ENCODE measurements at regions not wholly inside any gene's neighbourhood (a gene's known extent, or its start where the extent isn't known, plus 50 kb on each side); places are given as distances from the start of the nearest gene placed in this dataset.
"Not testable (repeated sequence)": the region's sequence is repeated elsewhere in the genome, so short reads cannot be mapped to it uniquely, and the experiment has no call there.

DNA sequence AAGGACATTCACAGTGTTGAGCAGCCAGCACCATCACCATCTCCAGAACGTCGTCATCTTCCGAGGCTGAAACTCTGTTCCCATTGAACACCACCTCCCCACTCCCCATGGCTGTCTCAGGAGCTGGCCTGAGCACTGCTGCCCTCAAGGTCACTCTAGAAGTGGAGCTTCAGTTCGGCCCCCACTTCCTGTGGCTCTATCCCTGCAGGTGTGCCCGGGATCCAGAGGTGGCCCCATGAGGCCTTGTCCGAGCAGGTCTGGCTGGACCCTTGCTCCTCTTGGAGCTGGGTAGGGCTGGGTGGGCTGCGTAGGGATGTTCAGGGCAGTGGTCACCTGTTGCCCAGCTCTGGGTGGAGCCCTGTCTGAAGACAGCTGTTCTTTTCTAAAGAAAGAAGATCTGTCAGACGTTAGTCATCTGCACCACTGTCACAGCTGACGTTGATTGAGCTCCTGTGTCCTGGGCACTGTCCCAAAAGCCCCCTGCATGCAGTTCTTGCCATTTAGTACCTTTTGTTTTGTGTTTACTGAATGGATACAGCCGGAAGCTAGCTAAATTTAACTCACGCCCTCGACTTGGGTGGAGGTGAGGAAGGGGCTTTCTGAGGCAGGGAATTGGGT, 75.5 kb upstream of the CLDN5 start:
- DNase-seq (ENCODE audit: low spot score) = no peak

DNA sequence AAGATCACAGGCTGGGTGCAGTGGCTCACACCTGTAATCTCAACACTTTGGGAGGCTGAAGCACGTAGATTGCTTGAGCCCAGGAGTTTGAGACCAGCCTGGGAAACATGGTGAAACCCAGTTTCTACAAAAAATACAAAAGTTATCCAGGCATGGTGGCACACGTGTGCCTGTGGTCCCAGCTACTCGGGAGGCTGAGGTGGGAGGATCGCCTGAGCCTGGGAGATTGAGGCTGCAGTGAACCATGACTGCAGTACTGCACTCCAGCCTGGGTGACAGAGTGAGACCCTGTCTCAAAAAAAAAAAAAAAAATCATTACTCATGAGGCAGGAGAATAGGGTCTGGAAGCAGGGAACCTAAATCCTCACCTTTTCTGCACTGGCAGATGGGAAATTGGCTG, 79.1 kb upstream of the CLDN5 start:
- not testable (repeated sequence) for DNase-seq (ENCODE audit: low spot score)

DNA sequence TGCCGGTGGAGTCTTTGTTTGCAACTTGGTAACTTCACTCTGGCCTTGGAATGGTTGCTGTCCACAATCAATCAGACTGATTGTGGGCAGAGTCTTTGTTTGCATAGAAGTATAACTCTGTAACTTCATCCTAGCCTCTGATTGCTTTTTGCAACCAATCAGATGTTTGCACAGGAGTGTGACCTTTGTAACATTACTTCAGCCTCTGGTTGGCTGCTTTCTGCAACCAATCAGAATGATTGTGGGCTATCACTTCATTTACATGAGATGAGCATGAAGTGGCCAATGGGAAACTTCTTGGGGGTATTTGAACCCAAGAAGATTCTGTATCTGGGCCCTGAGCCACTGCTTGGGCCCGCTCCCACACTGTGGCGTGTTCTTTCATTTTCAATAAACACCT, 79.6 kb upstream of the CLDN5 start:
- DNase-seq (ENCODE audit: low spot score) = no peak

- DNase-seq (ENCODE audit: low spot score) = no peak
Observed at GRCh38 chr22:19604711-19605268, 80.6 kb upstream of the CLDN5 start.

DNA sequence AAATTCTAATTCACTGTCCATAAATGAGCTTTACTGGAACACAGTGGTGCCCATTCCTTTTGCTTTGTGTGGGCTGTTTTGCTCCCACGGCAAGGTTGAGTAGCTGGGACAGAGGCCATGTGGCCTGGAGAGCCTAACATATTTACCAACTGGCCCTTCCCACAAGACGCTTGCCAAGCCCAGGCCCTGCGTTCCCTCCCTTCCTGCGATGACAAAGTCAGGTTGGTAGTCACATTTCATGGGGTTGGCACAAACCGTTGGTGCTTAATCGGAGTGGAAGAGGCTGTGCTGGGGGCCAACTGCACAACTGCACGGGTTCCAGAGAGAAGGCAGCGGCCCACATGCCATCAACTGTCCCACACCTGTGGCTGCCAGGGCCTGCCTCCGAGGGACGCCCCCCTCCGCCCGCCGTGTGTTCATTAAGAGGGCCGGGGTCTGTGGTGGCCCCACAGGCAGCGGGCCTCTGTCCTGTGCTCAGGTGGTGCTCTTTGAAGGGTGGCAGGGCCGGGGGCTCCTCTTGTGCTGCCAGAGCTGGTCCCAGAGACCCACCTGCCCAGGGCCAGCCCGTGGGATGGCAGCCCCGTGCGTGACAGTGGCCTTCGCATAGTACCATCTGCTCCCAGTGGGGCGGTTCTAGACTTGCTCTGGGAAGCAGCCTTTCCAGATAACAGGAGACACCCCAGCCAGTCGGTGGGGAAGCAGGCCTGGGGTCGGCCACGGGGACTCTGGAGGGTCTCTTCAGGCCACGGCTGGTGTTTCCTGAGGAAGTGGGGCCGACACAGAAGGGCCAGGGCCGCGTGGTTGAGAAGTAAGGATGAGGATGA, 81.5 kb upstream of the CLDN5 start:
- no peak for DNase-seq (ENCODE audit: low spot score)

DNA sequence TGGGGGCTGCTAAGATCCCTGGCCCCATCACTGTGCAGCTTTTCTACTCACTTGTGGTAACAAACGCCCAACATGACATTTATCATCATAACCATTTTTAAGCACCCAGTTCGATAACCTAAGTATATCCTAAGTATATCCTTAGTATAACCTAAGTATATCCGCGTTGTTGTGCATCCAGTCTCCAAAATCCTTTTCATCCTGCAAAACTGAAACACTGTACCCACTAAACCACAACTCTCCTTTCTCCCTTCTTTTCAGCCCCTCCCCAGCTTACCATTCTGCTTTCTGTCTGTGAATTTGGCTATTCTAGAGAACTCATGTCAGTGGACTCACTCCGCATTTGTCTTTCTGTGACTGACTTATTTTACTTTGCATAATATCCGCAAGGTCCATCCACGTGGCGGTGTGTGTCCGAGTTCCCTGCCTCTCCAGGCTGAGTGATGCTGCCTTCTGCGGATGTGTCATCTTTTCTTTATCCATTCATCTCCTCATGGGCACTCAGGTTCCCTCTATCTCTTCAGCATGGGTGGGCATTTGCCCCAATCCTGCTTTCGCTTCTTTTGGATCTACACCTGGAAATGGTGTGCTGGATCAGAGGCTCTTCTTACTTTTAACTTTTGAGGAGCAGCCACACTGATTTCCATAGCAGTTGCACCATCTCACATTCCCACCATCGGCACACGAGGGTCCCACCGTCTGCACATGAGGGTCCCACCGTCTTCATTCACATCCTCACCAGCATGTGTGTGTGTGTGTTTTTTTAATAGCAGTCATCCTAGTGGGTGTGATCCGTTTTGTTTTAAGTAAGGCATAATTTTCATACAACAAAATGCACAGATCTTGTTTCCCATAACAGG, 82.4 kb upstream of the CLDN5 start:
- no peak for DNase-seq (ENCODE audit: low spot score)

- no peak for DNase-seq (ENCODE audit: low spot score)
Observed at GRCh38 chr22:19607192-19608002, 83.2 kb upstream of the CLDN5 start.

- no peak for DNase-seq (ENCODE audit: low spot score)
Observed at GRCh38 chr22:19608003-19608690, 83.9 kb upstream of the CLDN5 start.

DNA sequence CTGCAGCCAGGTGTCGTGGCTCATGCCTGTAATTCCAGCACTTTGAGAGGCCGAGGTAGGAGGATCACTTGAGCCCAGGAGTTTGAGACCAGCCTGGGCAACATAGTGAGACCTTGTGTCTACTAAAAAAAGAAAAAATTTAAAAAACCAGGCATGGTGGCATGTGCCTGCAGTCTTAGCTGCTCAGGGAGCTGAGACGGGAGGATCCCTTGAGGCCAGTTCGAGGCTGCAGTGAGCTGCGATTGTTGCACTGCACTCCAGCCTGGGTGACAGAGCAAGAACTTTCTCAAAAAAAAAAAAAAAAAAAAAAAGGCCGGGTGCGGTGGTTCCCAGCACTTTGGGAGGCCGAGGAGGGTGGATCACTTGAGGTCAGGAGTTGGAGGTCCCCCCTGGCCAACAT, 85.5 kb upstream of the CLDN5 start:
- not testable (repeated sequence) for DNase-seq (ENCODE audit: low spot score)

DNA sequence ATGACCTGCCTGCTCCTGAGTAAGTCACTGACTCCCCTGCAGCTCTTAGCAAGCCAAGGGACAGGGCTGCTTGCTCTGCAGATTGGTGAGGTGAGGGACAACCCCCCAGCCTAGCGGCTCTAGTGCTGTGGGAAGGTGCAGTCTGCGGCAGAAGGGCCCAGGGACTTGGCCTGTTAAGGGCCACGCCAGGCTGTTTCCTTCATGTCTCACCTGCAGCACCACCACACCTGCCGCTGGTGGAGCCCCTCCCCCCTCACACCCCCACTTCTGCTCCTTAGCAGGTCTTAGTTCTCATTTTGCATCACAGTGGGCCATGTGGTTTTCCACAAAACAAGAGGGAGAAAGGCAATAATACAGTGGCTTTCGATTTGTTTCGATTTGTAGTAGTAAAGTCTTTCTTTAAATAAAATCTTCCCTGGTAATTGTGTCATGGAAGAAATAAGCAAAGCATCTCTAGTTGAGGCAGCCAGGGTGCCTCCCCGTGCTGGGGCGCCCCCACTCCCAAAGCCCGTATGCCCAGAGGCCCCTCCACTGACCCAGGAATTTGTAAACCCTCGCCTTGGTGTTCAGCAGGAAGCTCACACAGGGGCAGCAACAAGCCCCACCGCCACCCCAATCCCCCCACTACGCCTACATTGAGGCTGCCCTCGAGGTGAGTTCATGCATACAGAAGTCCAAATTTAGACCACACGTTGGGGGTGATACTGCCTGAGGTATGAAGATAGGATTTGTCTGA, 86.5 kb upstream of the CLDN5 start:
- no peak for DNase-seq (ENCODE audit: low spot score)

DNA sequence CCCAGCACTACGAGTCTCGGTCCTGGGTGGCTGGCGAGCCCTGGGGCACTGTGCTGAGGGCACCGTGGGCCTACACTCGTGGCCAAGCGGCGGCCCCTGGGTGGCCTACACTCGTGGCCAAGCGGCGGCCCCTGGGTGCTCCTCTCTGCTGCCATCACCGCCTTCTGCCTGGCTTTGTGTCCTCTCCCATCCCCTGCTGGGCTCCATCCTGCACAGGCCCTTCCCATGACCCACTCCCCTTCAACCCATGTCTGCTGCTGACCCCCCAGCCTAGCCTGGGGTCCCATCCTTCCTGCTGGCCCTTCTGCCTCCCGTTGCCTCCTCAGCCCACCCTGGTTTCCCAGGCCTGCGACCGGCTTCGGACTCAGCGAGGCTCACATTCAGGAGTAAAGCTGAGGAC, 87.4 kb upstream of the CLDN5 start:
- DNase-seq (ENCODE audit: low spot score) = no peak

DNA sequence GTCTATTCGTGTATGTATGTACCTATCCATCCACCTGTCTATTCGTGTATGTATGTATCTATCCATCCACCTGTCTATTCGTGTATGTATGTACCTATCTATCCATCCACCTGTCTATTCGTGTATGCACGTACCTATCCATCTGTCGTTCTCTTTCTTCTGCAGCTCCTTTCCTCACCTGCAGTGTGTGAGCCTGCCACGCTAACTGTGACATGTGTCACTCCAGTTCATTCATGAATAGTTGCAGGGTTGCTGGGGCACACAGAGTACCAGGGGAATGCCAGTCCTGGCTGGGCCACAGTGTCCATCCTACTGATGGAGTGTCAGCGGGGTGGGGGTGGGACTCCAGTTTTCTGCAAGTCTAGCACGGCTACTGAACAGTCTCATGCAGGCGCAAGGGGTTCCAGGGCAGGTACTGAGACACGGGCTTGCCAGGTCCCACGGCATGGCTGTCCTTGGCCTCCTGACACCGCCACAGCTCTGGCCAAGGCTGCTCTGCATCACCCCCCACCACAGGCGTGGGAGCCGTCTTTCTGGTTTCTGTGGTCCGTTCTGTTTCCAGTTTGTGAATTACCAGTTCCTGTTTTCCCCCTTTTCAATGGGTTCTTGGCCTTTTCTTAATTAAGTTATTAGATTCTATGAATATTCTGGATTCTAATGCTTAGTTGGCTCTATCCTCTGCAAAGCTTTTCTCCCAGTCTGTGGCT, 88.8 kb upstream of the CLDN5 start:
- no peak for DNase-seq (ENCODE audit: low spot score)

GRCh38 chr22:19614536-19614863, 90.3 kb upstream of the CLDN5 start:
- DNase-seq (ENCODE audit: low spot score) = no peak

GRCh38 chr22:19615001-19615461, 90.8 kb upstream of the CLDN5 start:
- no peak for DNase-seq (ENCODE audit: low spot score)

- no peak for DNase-seq (ENCODE audit: low spot score)
Observed at GRCh38 chr22:19615867-19616581, 91.8 kb upstream of the CLDN5 start.

- DNase-seq (ENCODE audit: low spot score) = no peak
Observed at GRCh38 chr22:19619144-19620009, 94.9 kb upstream of the SEPTIN5 start.

DNA sequence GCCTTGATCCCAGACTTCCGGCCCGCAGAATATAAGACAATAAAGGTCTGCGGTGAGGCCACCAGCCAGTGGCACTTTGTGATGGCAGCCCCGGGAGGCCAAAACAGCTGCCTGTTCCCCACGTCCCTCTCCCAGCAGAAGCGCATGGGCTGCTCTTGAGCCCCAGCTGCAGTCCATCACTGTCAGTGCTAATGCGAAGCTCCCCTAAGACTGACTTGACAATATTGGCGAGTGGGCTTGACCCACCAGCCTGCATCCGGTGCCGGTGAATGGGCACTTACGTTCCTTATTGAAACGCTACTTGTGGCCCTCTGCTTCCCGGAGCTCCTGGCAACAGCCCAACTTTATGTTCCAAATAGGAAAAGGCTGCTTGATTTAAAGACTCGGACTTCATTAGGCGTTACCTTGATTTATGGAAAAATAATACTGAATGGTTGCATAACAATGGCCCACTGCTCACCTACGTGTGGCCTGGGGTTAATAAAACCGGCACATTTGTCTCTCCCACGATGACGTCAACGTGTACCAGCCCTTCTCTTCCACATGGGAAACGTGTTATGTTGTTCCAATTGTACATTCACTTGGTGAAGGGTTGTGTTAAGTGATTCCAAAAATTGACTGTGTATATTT, 93.4 kb upstream of the SEPTIN5 start:
- peak; percentile 50 for DNase-seq (ENCODE audit: low spot score)
